ENCODE measurements at regions not wholly inside any gene's neighbourhood (a gene's known extent, or its start where the extent isn't known, plus 50 kb on each side); places are given as distances from the start of the nearest gene placed in this dataset.

GRCh38 chr10:83119346-83119745, 1020.0 kb upstream of the GHITM start:
- Histone ChIP-seq H3K27me3 (no peaks in the 10 kb centered on the region), H3K9me3 (no peaks in the 10 kb centered on the region), H3K36me3 (no peaks in the 10 kb centered on the region), H3K4me3 (no peak overlapping the region), H3K27ac (replicated peaks in 1 of 4) (no peak overlapping the region), H3K4me1 (no peaks in the 10 kb centered on the region)
- intact Hi-C loops (cut with DNase I): no loop called here
- TF ChIP-seq POLR2A (IDR thresholded peaks at IDR 0.05; ENCODE audit: low read depth) (no peak), POLR2AphosphoS5 (IDR thresholded peaks at IDR 0.05) (no peak), CTCF (IDR thresholded peaks at IDR 0.05) (no peak), EP300 (IDR thresholded peaks at IDR 0.05) (no peak)
- DNase-seq (ENCODE audit: extremely low spot score): no peak
- WGBS: 71% methylated on average over 1 of the region's 1 CpG

GRCh38 chr10:83122336-83122735, 1017.0 kb upstream of the GHITM start:
- intact Hi-C loops (cut with DNase I): no loop called here
- Histone ChIP-seq H3K4me1 (no peaks in the 10 kb centered on the region), H3K36me3 (no peaks in the 10 kb centered on the region), H3K27ac (replicated peaks in 1 of 4) (no peak overlapping the region), H3K9me3 (no peaks in the 10 kb centered on the region), H3K27me3 (no peaks in the 10 kb centered on the region), H3K4me3 (no peak overlapping the region)
- no peak for DNase-seq (ENCODE audit: extremely low spot score)
- no peak for TF ChIP-seq CTCF (IDR thresholded peaks at IDR 0.05)
- TF ChIP-seq EP300 (IDR thresholded peaks at IDR 0.05): no peak
- TF ChIP-seq POLR2A (IDR thresholded peaks at IDR 0.05; ENCODE audit: low read depth): no peak
- no peak for TF ChIP-seq POLR2AphosphoS5 (IDR thresholded peaks at IDR 0.05)
- WGBS: 30% methylated on average over 2 of the region's 2 CpGs

- TF ChIP-seq POLR2A (IDR thresholded peaks at IDR 0.05; ENCODE audit: low read depth): no peak
- no peak for TF ChIP-seq EP300 (IDR thresholded peaks at IDR 0.05)
- TF ChIP-seq CTCF (IDR thresholded peaks at IDR 0.05): no peak
- no peak for TF ChIP-seq POLR2AphosphoS5 (IDR thresholded peaks at IDR 0.05)
- Histone ChIP-seq H3K27me3 (no peaks in the 10 kb centered on the region), H3K4me3 (no peak overlapping the region), H3K4me1 (no peaks in the 10 kb centered on the region), H3K9me3 (no peaks in the 10 kb centered on the region), H3K27ac (replicated peaks in 1 of 4) (no peak overlapping the region), H3K36me3 (no peaks in the 10 kb centered on the region)
- 83% methylated on average over 6 of the region's 6 CpGs for WGBS
- intact Hi-C loops (cut with DNase I): no loop called here
- no peak for DNase-seq (ENCODE audit: extremely low spot score)
Measured at GRCh38 chr10:83127942-83128575, 1011.2 kb upstream of the GHITM start.

- WGBS: 71% methylated on average over 1 of the region's 1 CpG
- no peak for DNase-seq (ENCODE audit: extremely low spot score)
- Histone ChIP-seq H3K4me1 (no peaks in the 10 kb centered on the region), H3K27me3 (no peaks in the 10 kb centered on the region), H3K36me3 (no peaks in the 10 kb centered on the region), H3K4me3 (no peak overlapping the region), H3K27ac (replicated peaks in 1 of 4) (no peak overlapping the region), H3K9me3 (no peaks in the 10 kb centered on the region)
- intact Hi-C loops (cut with DNase I): no loop called here
- TF ChIP-seq EP300 (IDR thresholded peaks at IDR 0.05) (no peak), POLR2A (IDR thresholded peaks at IDR 0.05; ENCODE audit: low read depth) (no peak), POLR2AphosphoS5 (IDR thresholded peaks at IDR 0.05) (no peak), CTCF (IDR thresholded peaks at IDR 0.05) (no peak)
Measured at GRCh38 chr10:83140811-83141210, 998.5 kb upstream of the GHITM start.

- no peak for DNase-seq (ENCODE audit: extremely low spot score)
- no peaks in the 10 kb centered on the region for H3K9me3 ChIP-seq
- no peaks in the 10 kb centered on the region for H3K27me3 ChIP-seq
- WGBS: 87% methylated on average over 3 of the region's 3 CpGs
- no peak overlapping the region for H3K27ac ChIP-seq (replicated peaks in 1 of 4)
- no peaks in the 10 kb centered on the region for H3K4me1 ChIP-seq
- no peak overlapping the region for H3K4me3 ChIP-seq
- H3K36me3 ChIP-seq: no peaks in the 10 kb centered on the region
- no peak for TF ChIP-seq POLR2A (IDR thresholded peaks at IDR 0.05; ENCODE audit: low read depth)
- TF ChIP-seq POLR2AphosphoS5 (IDR thresholded peaks at IDR 0.05): no peak
- TF ChIP-seq EP300 (IDR thresholded peaks at IDR 0.05): no peak
- no peak for TF ChIP-seq CTCF (IDR thresholded peaks at IDR 0.05)
- intact Hi-C loops (cut with DNase I): no loop called here
Measured at GRCh38 chr10:83142074-83142563, 997.2 kb upstream of the GHITM start.
